ENCODE measurements at regions not wholly inside any gene's neighbourhood (a gene's known extent, or its start where the extent isn't known, plus 50 kb on each side); places are given as distances from the start of the nearest gene placed in this dataset.

- WGBS, 2 donors = 87 to 92% methylated on average over 4 to 5 of the region's 5 CpGs
- TF ChIP-seq POLR2A (IDR thresholded peaks at IDR 0.05) (no peak), CTCF (IDR thresholded peaks at IDR 0.05) (no peak)
- Histone ChIP-seq H3K27ac (no peak overlapping the region), H3K9me3 (no peaks in the 10 kb centered on the region), H3K4me1 (no peaks in the 10 kb centered on the region), H3K4me3 (no peak overlapping the region), H3K27me3 (no peaks in the 10 kb centered on the region), H3K36me3 (ENCODE audit: low read depth, missing control alignments) (no peaks in the 10 kb centered on the region)
- no peak for DNase-seq
- intact Hi-C loops (cut with DNase I; ENCODE audit: low total_unique reads) = no loop called here
Observed at GRCh38 chr2:205850132-205850531, 167.8 kb downstream of the NRP2 start.

GRCh38 chr2:205849136-205849535 lies 166.8 kb downstream of the NRP2 start:
- H3K9me3 ChIP-seq = no peaks in the 10 kb centered on the region
- WGBS, 2 donors = 73 to 78% methylated on average over 4 to 5 of the region's 5 CpGs
- H3K36me3 ChIP-seq (ENCODE audit: low read depth, missing control alignments) = no peaks in the 10 kb centered on the region
- no peak for DNase-seq
- no peak overlapping the region for H3K27ac ChIP-seq
- no peak overlapping the region for H3K4me3 ChIP-seq
- intact Hi-C loops (cut with DNase I; ENCODE audit: low total_unique reads) = no loop called here
- no peaks in the 10 kb centered on the region for H3K27me3 ChIP-seq
- TF ChIP-seq CTCF (IDR thresholded peaks at IDR 0.05) (no peak), POLR2A (IDR thresholded peaks at IDR 0.05) (no peak)
- H3K4me1 ChIP-seq = no peaks in the 10 kb centered on the region

- intact Hi-C loops (cut with DNase I; ENCODE audit: low total_unique reads) = no loop called here
- WGBS, 2 donors = 75 to 77% methylated on average over 4 of the region's 4 CpGs
- Histone ChIP-seq H3K9me3 (no peaks in the 10 kb centered on the region), H3K4me3 (no peak overlapping the region), H3K27ac (no peak overlapping the region), H3K4me1 (no peaks in the 10 kb centered on the region), H3K36me3 (ENCODE audit: low read depth, missing control alignments) (no peaks in the 10 kb centered on the region), H3K27me3 (no peaks in the 10 kb centered on the region)
- TF ChIP-seq POLR2A (IDR thresholded peaks at IDR 0.05) = no peak
- no peak for TF ChIP-seq CTCF (IDR thresholded peaks at IDR 0.05)
- DNase-seq = no peak
Observed at GRCh38 chr2:205848601-205849000, 166.3 kb downstream of the NRP2 start.
